Endothelial cell of umbilical vein (primary cell): ENCODE measurements at regions not wholly inside any gene's neighbourhood (a gene's known extent, or its start where the extent isn't known, plus 50 kb on each side); places are given as distances from the start of the nearest gene placed in this dataset.

Experiments used
- BruUV-seq: library from RNA; stranded (reverse); fragments of 400-500 nt; replicated peaks from 2 replicates; lab custom pipeline; 2021; lab: Mats Ljungman, UMichigan
- CTCF ChIA-PET: fragments of 300-600, 350-600 bp; sonication (Branson Sonifier 250); formaldehyde crosslinking; loops from one replicate; lab custom pipeline; 2021; ENCODE audit warnings: antibody characterized with exemption, inconsistent platforms; lab: Charles Lee
- POLR2A ChIA-PET: fragments of 300-600, 350-600 bp; sonication (Branson Sonifier 250); formaldehyde crosslinking; loops from one replicate; lab custom pipeline; 2021; ENCODE audit warnings: antibody characterized with exemption, inconsistent platforms; lab: Charles Lee
- DNase-seq: peaks from one replicate; pipeline ENCODE4 v3.0.0-alpha.2; 2011; ENCODE audit warnings: low read depth, low spot score
- FAIRE-seq: peaks from 2 replicates; lab custom pipeline; 2011; peaks lifted over from hg19 to GRCh38; lab: Jason Lieb, UNC
- H2AFZ ChIP-seq: 2 replicates; pipeline ENCODE4 v1.6.0; 2012; ENCODE audit warnings: low read depth, low read length, control low read depth, inconsistent platforms
- H3K27ac ChIP-seq: 2 replicates; pipeline ENCODE4 v1.5.1; 2011; ENCODE audit warnings: low read depth, mild to moderate bottlenecking, control low read depth, low read length, moderate library complexity; ENCODE audit not compliant: insufficient read depth
- H3K27me3 ChIP-seq, 2 experiments: 2 replicates each; pipeline versions ENCODE4 v1.6.0 to v1.6.1; 2011; ENCODE audit warnings: low read length in 2 of 2, mixed read lengths in 1 of 2; ENCODE audit not compliant: control insufficient read depth in 2 of 2, insufficient read depth in 2 of 2
- H3K36me3 ChIP-seq, 2 experiments: 2 replicates in 1 of 2; 3 replicates in 1 of 2; pipeline ENCODE4 v1.5.1; 2011; ENCODE audit warnings: low read length in 2 of 2, mild to moderate bottlenecking in 1 of 2, moderate library complexity in 1 of 2; ENCODE audit not compliant: control insufficient read depth in 2 of 2, insufficient read depth in 2 of 2; ENCODE audit errors: extremely low read depth in 1 of 2
- H3K4me1 ChIP-seq: 3 replicates; pipeline ENCODE4 v1.5.1; 2011; ENCODE audit warnings: mild to moderate bottlenecking, low read length; ENCODE audit not compliant: control insufficient read depth, insufficient read depth; ENCODE audit errors: extremely low read depth
- H3K4me2 ChIP-seq: 2 replicates; pipeline ENCODE4 v1.6.1; 2011; ENCODE audit warnings: low read length, control low read depth, mixed read lengths; ENCODE audit not compliant: insufficient read depth
- H3K4me3 ChIP-seq, 3 experiments: fragments of 200-600 bp in 1 of 3; sonication (generic), shearing (Covaris generic) in 1 of 3; replicated peaks in 1 of 3; 2 replicates each; pipeline ENCODE4 v1.5.1; 2011 to 2016; ENCODE audit warnings: control low read depth in 3 of 3, low read length in 3 of 3, mild to moderate bottlenecking in 2 of 3, inconsistent platforms in 1 of 3, low read depth in 1 of 3, moderate library complexity in 1 of 3; ENCODE audit not compliant: insufficient read depth in 1 of 3
- H3K79me2 ChIP-seq: 2 replicates; pipeline ENCODE4 v1.6.0; 2012; ENCODE audit warnings: low read length, inconsistent platforms; ENCODE audit not compliant: control insufficient read depth, insufficient read depth
- H3K9ac ChIP-seq: replicated peaks from 2 replicates; pipeline ENCODE3; 2011; ENCODE audit warnings: low read length, control low read depth; ENCODE audit not compliant: insufficient read depth; ENCODE audit errors: extremely low read depth
- H3K9me1 ChIP-seq: replicated peaks from 3 replicates; pipeline ENCODE4 v1.6.0; 2011; ENCODE audit warnings: mild to moderate bottlenecking, low read length; ENCODE audit not compliant: control insufficient read depth, insufficient read depth; ENCODE audit errors: extremely low read depth
- H3K9me3 ChIP-seq: replicated peaks from 2 replicates; pipeline ENCODE4 v1.5.1; 2012; ENCODE audit warnings: low read length, inconsistent platforms; ENCODE audit not compliant: control insufficient read depth, insufficient read depth
- H4K20me1 ChIP-seq: replicated peaks from 2 replicates; pipeline ENCODE3; 2011; ENCODE audit warnings: mild to moderate bottlenecking, low read length; ENCODE audit not compliant: control insufficient read depth, insufficient read depth; ENCODE audit errors: extremely low read depth
- EZH2 ChIP-seq: IDR thresholded peaks from 2 replicates; pipeline ENCODE4 v1.6.1; 2012; ENCODE audit warnings: borderline replicate concordance, low read depth, mild to moderate bottlenecking, moderate library complexity, low read length, inconsistent platforms; ENCODE audit not compliant: severe bottlenecking
- FOS ChIP-seq: IDR thresholded peaks from 2 replicates; pipeline ENCODE4 v1.6.1; 2011; ENCODE audit warnings: mild to moderate bottlenecking, low read length, moderate library complexity, borderline replicate concordance; ENCODE audit not compliant: insufficient read depth
- GATA2 ChIP-seq: IDR thresholded peaks from 2 replicates; pipeline ENCODE4 v1.7.0; 2011; ENCODE audit warnings: low read depth, mild to moderate bottlenecking, moderate library complexity, mixed read lengths, low read length; ENCODE audit not compliant: insufficient read length, insufficient read depth
- JUN ChIP-seq: IDR thresholded peaks from 2 replicates; pipeline ENCODE4 v1.6.1; 2011; ENCODE audit warnings: borderline replicate concordance, low read depth; ENCODE audit not compliant: insufficient read length, insufficient read depth
- MYC ChIP-seq: IDR thresholded peaks from one replicate; pipeline ENCODE4 v1.6.1; 2011; ENCODE audit warnings: mild to moderate bottlenecking, low read depth, low read length
- POLR2A ChIP-seq: IDR thresholded peaks from 2 replicates; pipeline ENCODE4 v1.6.1; 2012; ENCODE audit warnings: low read depth, mild to moderate bottlenecking, control low read depth, low read length
- POLR2AphosphoS5 ChIP-seq: IDR thresholded peaks from 2 replicates; pipeline ENCODE4 v1.6.1; 2012; ENCODE audit warnings: low read depth, mild to moderate bottlenecking, control low read depth, low read length, moderate library complexity; ENCODE audit not compliant: insufficient read depth
- dilution Hi-C: fragments of 300-500 bp; cut with MboI; formaldehyde crosslinking; loops from one replicate; pipeline ENCODE4 v1.15.0; 2019; ENCODE audit warnings: low sequenced_read_pairs; ENCODE audit not compliant: extremely low pct_ligation_motif_present
- intact Hi-C: fragments of 100-400 bp; cut with micrococcal nuclease; formaldehyde crosslinking; loops from one replicate; pipeline ENCODE4 v1.10.0; 2022
- TF ChIP-seq, protein P1 (sequence below): IDR thresholded peaks from 2 replicates; pipeline ENCODE4 v1.6.1; 2011; ENCODE audit not compliant: insufficient read depth, insufficient read length
- TF ChIP-seq, protein P2 (sequence below), 2 donors: IDR thresholded peaks; 1 replicate in 1 of 2; 2 replicates in 1 of 2; pipeline ENCODE4 v1.5.1; 2011; ENCODE audit warnings: low read length in 2 of 2, mild to moderate bottlenecking in 2 of 2, moderate library complexity in 2 of 2, control low read depth in 1 of 2, inconsistent platforms in 1 of 2, low read depth in 1 of 2; ENCODE audit not compliant: insufficient read depth in 1 of 2; ENCODE audit errors: extremely low read depth in 1 of 2

DNA sequence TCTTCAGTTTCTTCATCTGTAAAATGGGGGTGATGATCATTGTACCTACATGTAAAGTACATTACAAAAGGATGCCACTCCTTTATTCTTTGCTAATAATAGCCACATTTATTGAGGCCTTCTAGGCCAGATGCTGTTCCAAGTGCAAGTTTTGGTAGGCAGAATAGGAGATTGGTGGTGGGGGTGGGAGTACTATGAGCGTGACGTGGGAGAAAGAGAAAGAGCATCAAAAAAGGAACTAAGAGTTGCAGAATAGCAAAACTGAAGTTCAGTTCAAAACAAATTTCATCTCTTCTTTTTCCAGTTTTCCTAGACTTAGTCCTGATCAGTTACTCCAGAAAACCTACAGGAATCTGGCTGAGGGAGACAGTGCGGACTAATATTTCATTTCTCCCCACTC is 174.1 kb downstream of the SNX18 start:
- H3K27me3 ChIP-seq: peaks cover 0 to 2% of the 10 kb centered on the region in 2 experiments
- intact Hi-C loops (no loop called here), dilution Hi-C loops (no loop called here)
- TF ChIP-seq, protein P1, sequence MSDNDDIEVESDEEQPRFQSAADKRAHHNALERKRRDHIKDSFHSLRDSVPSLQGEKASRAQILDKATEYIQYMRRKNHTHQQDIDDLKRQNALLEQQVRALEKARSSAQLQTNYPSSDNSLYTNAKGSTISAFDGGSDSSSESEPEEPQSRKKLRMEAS: no peak
- TF ChIP-seq MYC: no peak
- no peak for TF ChIP-seq POLR2AphosphoS5
- no peak for TF ChIP-seq JUN
- TF ChIP-seq EZH2: no peak
- TF ChIP-seq, protein P2, sequence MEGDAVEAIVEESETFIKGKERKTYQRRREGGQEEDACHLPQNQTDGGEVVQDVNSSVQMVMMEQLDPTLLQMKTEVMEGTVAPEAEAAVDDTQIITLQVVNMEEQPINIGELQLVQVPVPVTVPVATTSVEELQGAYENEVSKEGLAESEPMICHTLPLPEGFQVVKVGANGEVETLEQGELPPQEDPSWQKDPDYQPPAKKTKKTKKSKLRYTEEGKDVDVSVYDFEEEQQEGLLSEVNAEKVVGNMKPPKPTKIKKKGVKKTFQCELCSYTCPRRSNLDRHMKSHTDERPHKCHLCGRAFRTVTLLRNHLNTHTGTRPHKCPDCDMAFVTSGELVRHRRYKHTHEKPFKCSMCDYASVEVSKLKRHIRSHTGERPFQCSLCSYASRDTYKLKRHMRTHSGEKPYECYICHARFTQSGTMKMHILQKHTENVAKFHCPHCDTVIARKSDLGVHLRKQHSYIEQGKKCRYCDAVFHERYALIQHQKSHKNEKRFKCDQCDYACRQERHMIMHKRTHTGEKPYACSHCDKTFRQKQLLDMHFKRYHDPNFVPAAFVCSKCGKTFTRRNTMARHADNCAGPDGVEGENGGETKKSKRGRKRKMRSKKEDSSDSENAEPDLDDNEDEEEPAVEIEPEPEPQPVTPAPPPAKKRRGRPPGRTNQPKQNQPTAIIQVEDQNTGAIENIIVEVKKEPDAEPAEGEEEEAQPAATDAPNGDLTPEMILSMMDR (IDR thresholded peaks at IDR 0.05; ENCODE audit: extremely low read depth in 1 of 2, insufficient read depth in 1 of 2, low read depth in 1 of 2, low read length in 2 of 2): no peak
- no peak for TF ChIP-seq FOS
- TF ChIP-seq POLR2A: no peak
- TF ChIP-seq GATA2: no peak
- no peak overlapping the region for H3K4me3 ChIP-seq
- H3K4me2 ChIP-seq: no peak overlapping the region
- no peak for DNase-seq
- no peaks in the 10 kb centered on the region for H3K36me3 ChIP-seq
- H3K79me2 ChIP-seq: no peaks in the 10 kb centered on the region
- FAIRE-seq: no peak
- CTCF ChIA-PET: no interaction called here
- H3K4me1 ChIP-seq: no peaks in the 10 kb centered on the region
- no peaks in the 10 kb centered on the region for H3K9me3 ChIP-seq
- H3K27ac ChIP-seq: no peak overlapping the region
- no peaks in the 10 kb centered on the region for H3K9me1 ChIP-seq
- no peak overlapping the region for H3K9ac ChIP-seq
- no peaks in the 10 kb centered on the region for H4K20me1 ChIP-seq
- H2AFZ ChIP-seq: no peak overlapping the region
- POLR2A ChIA-PET: no interaction called here
- no TSS peak for BruUV-seq
